MM.1S (cell line): ENCODE measurements at regions not wholly inside any gene's neighbourhood (a gene's known extent, or its start where the extent isn't known, plus 50 kb on each side); places are given as distances from the start of the nearest gene placed in this dataset.

Experiments
- EZH2 ChIP-seq: fragments of 300-600 bp; sonication (generic); optimal IDR thresholded peaks from 2 replicates; pipeline ENCODE3; 2017; ENCODE audit warnings: low read depth, mild to moderate bottlenecking, antibody characterized with exemption, low read length, mixed read lengths
- EZH2phosphoT487 ChIP-seq: fragments of 300-600 bp; sonication (generic); IDR thresholded peaks from 2 replicates; pipeline ENCODE4 v1.6.1; 2018; ENCODE audit warnings: antibody characterized with exemption, low read length
- TF ChIP-seq, protein P1 (sequence below): fragments of 300-600 bp; sonication (generic); IDR thresholded peaks from 2 replicates; pipeline ENCODE4 v1.5.1; 2016; ENCODE audit warnings: antibody characterized with exemption, low read length, mixed read lengths

DNA sequence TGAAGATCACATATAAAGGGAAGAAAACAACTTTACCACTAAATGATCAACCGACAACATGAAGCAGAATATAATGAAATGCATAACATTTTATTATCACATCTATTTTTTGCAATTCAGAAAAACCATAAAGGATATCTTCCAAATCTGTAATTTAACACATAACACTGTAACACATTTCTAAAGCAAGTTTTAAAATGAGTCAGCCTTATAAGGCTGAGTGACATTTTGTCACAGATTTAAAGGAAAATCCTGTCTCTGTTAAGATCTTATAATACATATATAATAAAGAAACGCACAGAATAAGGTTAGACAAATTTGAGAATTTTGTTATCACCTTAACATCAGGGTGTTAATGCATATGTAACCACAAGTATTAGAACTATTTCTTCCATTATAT is 198.4 kb upstream of the RASA1 start:
- TF ChIP-seq, protein P1, sequence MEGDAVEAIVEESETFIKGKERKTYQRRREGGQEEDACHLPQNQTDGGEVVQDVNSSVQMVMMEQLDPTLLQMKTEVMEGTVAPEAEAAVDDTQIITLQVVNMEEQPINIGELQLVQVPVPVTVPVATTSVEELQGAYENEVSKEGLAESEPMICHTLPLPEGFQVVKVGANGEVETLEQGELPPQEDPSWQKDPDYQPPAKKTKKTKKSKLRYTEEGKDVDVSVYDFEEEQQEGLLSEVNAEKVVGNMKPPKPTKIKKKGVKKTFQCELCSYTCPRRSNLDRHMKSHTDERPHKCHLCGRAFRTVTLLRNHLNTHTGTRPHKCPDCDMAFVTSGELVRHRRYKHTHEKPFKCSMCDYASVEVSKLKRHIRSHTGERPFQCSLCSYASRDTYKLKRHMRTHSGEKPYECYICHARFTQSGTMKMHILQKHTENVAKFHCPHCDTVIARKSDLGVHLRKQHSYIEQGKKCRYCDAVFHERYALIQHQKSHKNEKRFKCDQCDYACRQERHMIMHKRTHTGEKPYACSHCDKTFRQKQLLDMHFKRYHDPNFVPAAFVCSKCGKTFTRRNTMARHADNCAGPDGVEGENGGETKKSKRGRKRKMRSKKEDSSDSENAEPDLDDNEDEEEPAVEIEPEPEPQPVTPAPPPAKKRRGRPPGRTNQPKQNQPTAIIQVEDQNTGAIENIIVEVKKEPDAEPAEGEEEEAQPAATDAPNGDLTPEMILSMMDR: no peak
- TF ChIP-seq EZH2: no peak
- no peak for TF ChIP-seq EZH2phosphoT487
